HCT116 (cell line): ENCODE measurements at regions not wholly inside any gene's neighbourhood (a gene's known extent, or its start where the extent isn't known, plus 50 kb on each side); places are given as distances from the start of the nearest gene placed in this dataset.

Source experiments
- CTCF ChIP-seq, 3 experiments: fragments of 200-600 bp in 1 of 3; sonication (generic) in 1 of 3; IDR thresholded peaks in 2 of 3; conservative IDR thresholded peaks in 1 of 3; 2 replicates each; pipeline ENCODE4 v1.5.1; 2012 to 2017; ENCODE audit warnings: low read depth in 2 of 3, low read length in 2 of 3, antibody characterized with exemption in 1 of 3, borderline replicate concordance in 1 of 3, control low read depth in 1 of 3, mild to moderate bottlenecking in 1 of 3, mixed read lengths in 1 of 3, mixed run types in 1 of 3, moderate library complexity in 1 of 3; ENCODE audit not compliant: insufficient read depth in 1 of 3
- EZH2phosphoT487 ChIP-seq: fragments of 200-600 bp; IDR thresholded peaks from 2 replicates; pipeline ENCODE4 v1.6.1; 2018; ENCODE audit warnings: antibody characterized with exemption, borderline replicate concordance
- MAX ChIP-seq: IDR thresholded peaks from 2 replicates; pipeline ENCODE4 v1.6.1; 2012
- POLR2A ChIP-seq: IDR thresholded peaks from 2 replicates; pipeline ENCODE4 v1.7.0; 2011; ENCODE audit warnings: borderline replicate concordance; ENCODE audit not compliant: insufficient read depth, insufficient read length; ENCODE audit errors: extremely low read depth
- POLR2AphosphoS5 ChIP-seq: IDR thresholded peaks from 2 replicates; pipeline ENCODE4 v1.6.1; 2011; ENCODE audit warnings: mild to moderate bottlenecking, low read depth, low read length, moderate library complexity
- RAD21 ChIP-seq: IDR thresholded peaks from 2 replicates; pipeline ENCODE4 v1.6.1; 2012; ENCODE audit warnings: low read depth, mild to moderate bottlenecking
- REST ChIP-seq: IDR thresholded peaks from 2 replicates; pipeline ENCODE4 v1.6.1; 2012; ENCODE audit warnings: low read depth
- SIN3A ChIP-seq: IDR thresholded peaks from 2 replicates; pipeline ENCODE4 v1.6.1; 2012; ENCODE audit warnings: low read depth
- ZNF274 ChIP-seq: fragments of 200-500 bp; sonication (Bioruptor generic); IDR thresholded peaks from 2 replicates; pipeline ENCODE4 v1.6.1; 2014; ENCODE audit warnings: mild to moderate bottlenecking, low read depth, low read length, inconsistent platforms

- TF ChIP-seq POLR2AphosphoS5, result no peak
- no peak for TF ChIP-seq CTCF (IDR thresholded peaks at IDR 0.05 in 2 of 3, conservative IDR thresholded peaks at IDR 0.05 in 1 of 3; ENCODE audit: borderline replicate concordance in 1 of 3, insufficient read depth in 1 of 3, low read depth in 2 of 3, low read length in 2 of 3)
- no peak for TF ChIP-seq POLR2A
- TF ChIP-seq ZNF274, result no peak
- TF ChIP-seq MAX, result no peak
- TF ChIP-seq RAD21, result no peak
- TF ChIP-seq EZH2phosphoT487, result no peak
- no peak for TF ChIP-seq SIN3A
- no peak for TF ChIP-seq REST
These were observed 86.8 kb upstream of the KMT2C start for GRCh38 chr7:152522571-152523067.
